DOHH2 (cell line): ENCODE measurements at regions not wholly inside any gene's neighbourhood (a gene's known extent, or its start where the extent isn't known, plus 50 kb on each side); places are given as distances from the start of the nearest gene placed in this dataset.

Experiments used
- H3F3A ChIP-seq: fragments of 200-600 bp; sonication (generic), shearing (Covaris generic); 2 replicates; pipeline ENCODE4 v1.6.0; 2016; ENCODE audit warnings: antibody characterized with exemption, mild to moderate bottlenecking; ENCODE audit not compliant: control insufficient read depth, insufficient read depth
- H3K27ac ChIP-seq: fragments of 200-600 bp; sonication (generic); 2 replicates; pipeline ENCODE4 v1.5.1; 2014; ENCODE audit warnings: low read depth, mild to moderate bottlenecking, low read length, moderate library complexity
- H3K27me3 ChIP-seq: fragments of 200-600 bp; sonication (generic); 2 replicates; pipeline ENCODE4 v1.6.1; 2014; ENCODE audit warnings: mild to moderate bottlenecking, low read length, mixed read lengths; ENCODE audit not compliant: control insufficient read depth
- H3K36me3 ChIP-seq: fragments of 200-600 bp; sonication (generic); 2 replicates; pipeline ENCODE4 v1.6.1; 2014; ENCODE audit warnings: mild to moderate bottlenecking, low read length, moderate library complexity, mixed read lengths; ENCODE audit not compliant: control insufficient read depth
- H3K4me1 ChIP-seq: fragments of 200-600 bp; sonication (generic); 2 replicates; pipeline ENCODE4 v1.6.1; 2014; ENCODE audit warnings: mild to moderate bottlenecking, low read length, mixed read lengths; ENCODE audit not compliant: control insufficient read depth
- H3K4me2 ChIP-seq: fragments of 200-600 bp; sonication (generic); 2 replicates; pipeline ENCODE4 v1.6.0; 2014; ENCODE audit warnings: mild to moderate bottlenecking, low read length, moderate library complexity
- H3K4me3 ChIP-seq: fragments of 200-600 bp; sonication (generic); 2 replicates; pipeline ENCODE4 v1.5.1; 2014; ENCODE audit warnings: mild to moderate bottlenecking, low read length, mixed read lengths
- H3K79me2 ChIP-seq: fragments of 200-600 bp; sonication (generic); 2 replicates; pipeline ENCODE4 v1.6.1; 2014; ENCODE audit warnings: mild to moderate bottlenecking, low read length, mixed read lengths; ENCODE audit not compliant: control insufficient read depth
- H3K9me2 ChIP-seq: fragments of 200-600 bp; sonication (generic); replicated peaks from 2 replicates; pipeline ENCODE4 v1.6.1; 2014; ENCODE audit warnings: mild to moderate bottlenecking, low read length, mixed read lengths; ENCODE audit not compliant: control insufficient read depth
- H3K9me3 ChIP-seq: fragments of 200-600 bp; sonication (generic); 2 replicates; pipeline ENCODE4 v1.6.1; 2014; ENCODE audit warnings: antibody characterized with exemption, low read length, mixed read lengths; ENCODE audit not compliant: control insufficient read depth, insufficient read depth
- H4K20me1 ChIP-seq: fragments of 200-600 bp; sonication (generic); 2 replicates; pipeline ENCODE4 v1.6.0; 2014; ENCODE audit warnings: low read depth, mild to moderate bottlenecking, antibody characterized with exemption, low read length, moderate library complexity; ENCODE audit not compliant: control insufficient read depth, insufficient read depth
- CTCF ChIP-seq: fragments of 200-600 bp; sonication (generic); IDR thresholded peaks from one replicate; pipeline ENCODE4 v1.5.1; 2014; ENCODE audit warnings: antibody characterized with exemption, mild to moderate bottlenecking, low read depth, low read length; ENCODE audit not compliant: poor library complexity, severe bottlenecking
- EZH2phosphoT487 ChIP-seq: fragments of 200-600 bp; sonication (generic); IDR thresholded peaks from 2 replicates; pipeline ENCODE4 v1.6.1; 2017; ENCODE audit warnings: borderline replicate concordance, mild to moderate bottlenecking, antibody characterized with exemption, low read length, moderate library complexity, mixed read lengths

GRCh38 chr3:88321363-88322050 is 171.7 kb downstream of the C3orf38 start:
- no peak overlapping the region for H3K27ac ChIP-seq
- no peak overlapping the region for H3K4me2 ChIP-seq
- no peaks in the 10 kb centered on the region for H3K27me3 ChIP-seq
- H3K36me3 ChIP-seq = no peaks in the 10 kb centered on the region
- no peaks in the 10 kb centered on the region for H3K79me2 ChIP-seq
- peaks cover 4% of the 10 kb centered on the region; the same call in 1 of the 2 replicates for H3K9me3 ChIP-seq
- no peaks in the 10 kb centered on the region for H3K9me2 ChIP-seq
- no peaks in the 10 kb centered on the region for H3F3A ChIP-seq
- no peak overlapping the region for H3K4me3 ChIP-seq
- TF ChIP-seq EZH2phosphoT487 (no peak), CTCF (no peak)
- no peaks in the 10 kb centered on the region for H4K20me1 ChIP-seq
- no peaks in the 10 kb centered on the region for H3K4me1 ChIP-seq

- Histone ChIP-seq H3F3A (no peaks in the 10 kb centered on the region), H4K20me1 (no peaks in the 10 kb centered on the region), H3K4me2 (no peak overlapping the region), H3K4me3 (no peak overlapping the region), H3K9me3 (peaks cover 4% of the 10 kb centered on the region; the same call in 1 of the 2 replicates), H3K79me2 (no peaks in the 10 kb centered on the region), H3K27me3 (no peaks in the 10 kb centered on the region), H3K36me3 (no peaks in the 10 kb centered on the region), H3K4me1 (no peaks in the 10 kb centered on the region), H3K9me2 (no peaks in the 10 kb centered on the region), H3K27ac (no peak overlapping the region)
- TF ChIP-seq EZH2phosphoT487 = no peak
- no peak for TF ChIP-seq CTCF
Observed at GRCh38 chr3:88324788-88325187, 175.0 kb downstream of the C3orf38 start.

- H3K36me3 ChIP-seq = no peaks in the 10 kb centered on the region
- no peaks in the 10 kb centered on the region for H3K9me2 ChIP-seq
- no peaks in the 10 kb centered on the region for H3K79me2 ChIP-seq
- H3K27me3 ChIP-seq = no peaks in the 10 kb centered on the region
- no peaks in the 10 kb centered on the region for H3F3A ChIP-seq
- no peaks in the 10 kb centered on the region for H4K20me1 ChIP-seq
- 0 out of 2 replicates have a peak, but pooled peaks cover 4% of the 10 kb centered on the region for H3K9me3 ChIP-seq
- no peak overlapping the region for H3K27ac ChIP-seq
- no peak for TF ChIP-seq EZH2phosphoT487
- no peak for TF ChIP-seq CTCF
- H3K4me2 ChIP-seq = no peak overlapping the region
- no peak overlapping the region for H3K4me3 ChIP-seq
- H3K4me1 ChIP-seq = no peaks in the 10 kb centered on the region
Observed at GRCh38 chr3:88334187-88334868, 184.6 kb downstream of the C3orf38 start.
